ENCODE measurements at regions not wholly inside any gene's neighbourhood (a gene's known extent, or its start where the extent isn't known, plus 50 kb on each side); places are given as distances from the start of the nearest gene placed in this dataset.
"Not testable (repeated sequence)": the region's sequence is repeated elsewhere in the genome, so short reads cannot be mapped to it uniquely, and the experiment has no call there.

DNA sequence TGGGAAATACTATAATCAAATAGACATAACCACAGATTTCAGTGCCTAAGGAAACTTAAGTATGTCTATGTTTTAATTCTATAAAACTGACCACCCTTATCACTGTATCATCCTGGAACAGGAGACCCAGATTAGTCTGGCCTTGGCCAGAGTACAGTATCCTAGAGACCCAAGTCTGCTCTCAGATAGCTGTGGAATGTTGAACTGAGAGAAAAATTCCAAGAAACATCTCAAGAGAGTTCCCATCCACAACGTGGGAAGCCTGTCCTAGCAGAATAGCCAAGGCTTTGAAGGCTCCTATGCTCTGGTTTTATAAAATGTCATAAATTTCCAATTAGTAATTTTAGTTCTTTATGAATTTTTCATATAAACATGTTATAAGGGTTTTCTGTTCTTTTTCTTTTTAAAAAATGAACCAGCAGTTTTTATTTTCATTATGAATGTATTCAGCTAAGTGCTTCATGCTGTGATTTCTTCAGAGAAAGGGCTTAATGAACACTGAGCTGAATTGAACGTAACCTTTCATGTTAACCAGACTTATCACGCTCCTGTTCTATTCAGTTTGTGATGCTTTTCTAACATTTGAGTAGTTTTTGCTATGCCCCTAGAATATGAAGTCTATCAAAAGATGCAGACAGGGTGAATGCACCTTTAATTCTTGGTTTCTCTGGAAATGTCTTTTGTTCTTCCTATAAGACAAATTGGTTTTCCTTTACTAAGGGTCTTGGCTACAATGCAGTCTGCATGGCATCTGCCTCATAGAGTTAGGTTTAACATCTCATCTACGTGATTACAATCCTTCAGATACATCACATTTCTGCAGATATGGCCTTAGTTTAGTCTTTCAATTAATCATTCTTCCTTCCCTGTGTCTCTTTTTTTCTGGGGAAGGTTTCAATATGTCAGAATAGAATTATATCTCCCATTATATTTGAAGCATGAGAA is 230.8 kb downstream of the CYLC2 start:
- H3K4me1 ChIP-seq (ENCODE audit: control insufficient read depth, insufficient read depth, low read depth, low read length): no peaks in the 10 kb centered on the region
- no peak overlapping the region for H2BK120ac ChIP-seq (ENCODE audit: low read depth, low read length)
- H3K27me3 ChIP-seq (ENCODE audit: control insufficient read depth in 1 of 2, insufficient read depth in 1 of 2, low read length in 2 of 2): no peaks in the 10 kb centered on the region
- no peak overlapping the region for H2BK15ac ChIP-seq (ENCODE audit: low read depth, poor library complexity, severe bottlenecking)
- H3K79me1 ChIP-seq (replicated peaks; ENCODE audit: low read length, poor library complexity, severe bottlenecking): no peaks in the 10 kb centered on the region
- no peak overlapping the region for H2BK12ac ChIP-seq (ENCODE audit: low read length in 2 of 2)
- no peak overlapping the region for H2AK5ac ChIP-seq (ENCODE audit: low read length, severe bottlenecking)
- no peak overlapping the region for H4K8ac ChIP-seq (ENCODE audit: low read length)
- H3K18ac ChIP-seq (ENCODE audit: low read depth in 1 of 2, low read length in 2 of 2): no peak overlapping the region
- H3K36me3 ChIP-seq (ENCODE audit: control insufficient read depth in 1 of 2, insufficient read depth in 2 of 2, low read depth in 1 of 2, low read length in 2 of 2): no peaks in the 10 kb centered on the region
- H4K91ac ChIP-seq (ENCODE audit: low read length): no peak overlapping the region
- H3K9ac ChIP-seq (ENCODE audit: low read length): no peak overlapping the region
- H3K9me3 ChIP-seq (ENCODE audit: control insufficient read depth, low read length): peaks cover 6% of the 10 kb centered on the region
- H3K4ac ChIP-seq (ENCODE audit: low read depth in 1 of 2, low read length in 2 of 2): no peak overlapping the region
- no peak overlapping the region for H3K23ac ChIP-seq (ENCODE audit: low read length in 2 of 2)
- no peak overlapping the region for H2AFZ ChIP-seq (ENCODE audit: low read depth, low read length)
- no peak overlapping the region for H3K4me3 ChIP-seq (ENCODE audit: insufficient read depth in 1 of 2, low read depth in 1 of 2, low read length in 2 of 2)
- H3K4me2 ChIP-seq (ENCODE audit: low read length, poor library complexity, severe bottlenecking): no peak overlapping the region
- no peak for DNase-seq
- H2BK5ac ChIP-seq (ENCODE audit: low read depth, low read length, poor library complexity, severe bottlenecking): no peak overlapping the region
- 76% methylated on average over 3 of the region's 4 CpGs for WGBS
- H3K14ac ChIP-seq (ENCODE audit: low read length in 2 of 2): no peak overlapping the region
- no peak overlapping the region for H3K27ac ChIP-seq (ENCODE audit: low read length, poor library complexity, severe bottlenecking)

DNA sequence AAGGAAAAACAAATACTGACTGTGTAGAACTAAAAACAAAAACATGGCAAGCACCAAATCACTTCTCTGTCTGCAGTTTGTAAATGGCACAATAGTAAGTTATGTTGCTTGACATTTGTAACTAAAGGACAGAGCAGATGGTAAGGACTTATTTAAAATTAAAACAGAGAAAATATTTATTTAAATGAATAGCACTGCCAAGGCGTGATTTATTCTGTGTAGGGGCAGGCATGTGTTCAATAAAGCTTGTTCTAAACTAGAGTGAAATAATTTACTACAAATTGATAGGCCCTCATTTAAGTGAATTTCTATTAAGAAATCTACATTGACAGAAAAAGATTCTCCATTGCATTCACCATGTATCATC is 231.5 kb downstream of the CYLC2 start:
- H2BK120ac ChIP-seq (ENCODE audit: low read depth, low read length): no peak overlapping the region
- H3K4me1 ChIP-seq (ENCODE audit: control insufficient read depth, insufficient read depth, low read depth, low read length): no peaks in the 10 kb centered on the region
- no peak overlapping the region for H2AFZ ChIP-seq (ENCODE audit: low read depth, low read length)
- peaks cover 2% of the 10 kb centered on the region for H3K9me3 ChIP-seq (ENCODE audit: control insufficient read depth, low read length)
- no peak overlapping the region for H3K9ac ChIP-seq (ENCODE audit: low read length)
- H2AK5ac ChIP-seq (ENCODE audit: low read length, severe bottlenecking): no peak overlapping the region
- H4K8ac ChIP-seq (ENCODE audit: low read length): no peak overlapping the region
- H3K4me3 ChIP-seq (ENCODE audit: insufficient read depth in 1 of 2, low read depth in 1 of 2, low read length in 2 of 2): no peak overlapping the region
- no peak for DNase-seq
- H3K36me3 ChIP-seq (ENCODE audit: control insufficient read depth in 1 of 2, insufficient read depth in 2 of 2, low read depth in 1 of 2, low read length in 2 of 2): no peaks in the 10 kb centered on the region
- no peak overlapping the region for H4K91ac ChIP-seq (ENCODE audit: low read length)
- no peak overlapping the region for H3K18ac ChIP-seq (ENCODE audit: low read depth in 1 of 2, low read length in 2 of 2)
- H3K79me1 ChIP-seq (replicated peaks; ENCODE audit: low read length, poor library complexity, severe bottlenecking): no peaks in the 10 kb centered on the region
- no CpG with 5 or more reads among the region's 1 CpG for WGBS
- no peak overlapping the region for H2BK15ac ChIP-seq (ENCODE audit: low read depth, poor library complexity, severe bottlenecking)
- H2BK12ac ChIP-seq (ENCODE audit: low read length in 2 of 2): no peak overlapping the region
- no peak overlapping the region for H3K14ac ChIP-seq (ENCODE audit: low read length in 2 of 2)
- no peak overlapping the region for H2BK5ac ChIP-seq (ENCODE audit: low read depth, low read length, poor library complexity, severe bottlenecking)
- H3K4me2 ChIP-seq (ENCODE audit: low read length, poor library complexity, severe bottlenecking): no peak overlapping the region
- H3K23ac ChIP-seq (ENCODE audit: low read length in 2 of 2): no peak overlapping the region
- H3K27ac ChIP-seq (ENCODE audit: low read length, poor library complexity, severe bottlenecking): no peak overlapping the region
- no peak overlapping the region for H3K4ac ChIP-seq (ENCODE audit: low read depth in 1 of 2, low read length in 2 of 2)
- H3K27me3 ChIP-seq (ENCODE audit: control insufficient read depth in 1 of 2, insufficient read depth in 1 of 2, low read length in 2 of 2): no peaks in the 10 kb centered on the region

DNA sequence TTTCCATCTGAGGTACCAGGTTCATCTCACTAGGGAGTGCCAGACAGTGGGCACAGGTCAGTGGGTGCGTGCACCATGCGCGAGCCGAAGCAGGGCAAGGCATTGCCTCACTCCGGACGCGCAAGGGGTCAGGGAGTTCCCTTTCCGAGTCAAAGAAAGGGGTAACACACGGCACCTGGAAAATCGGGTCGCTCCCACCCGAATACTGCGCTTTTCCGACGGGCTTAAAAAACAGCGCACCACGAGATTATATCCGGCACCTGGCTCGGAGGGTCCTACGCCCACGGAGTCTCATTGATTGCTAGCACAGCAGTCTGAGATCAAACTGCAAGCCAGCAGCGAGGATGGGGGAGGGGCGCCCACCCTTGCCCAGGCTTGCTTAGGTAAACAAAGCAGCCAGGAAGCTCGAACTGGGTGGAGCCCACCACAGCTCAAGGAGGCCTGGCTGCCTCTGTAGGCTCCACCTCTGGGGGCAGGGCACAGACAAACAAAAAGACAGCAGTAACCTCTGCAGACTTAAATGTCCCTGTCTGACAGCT is 242.5 kb downstream of the CYLC2 start:
- H3K9me3 ChIP-seq (ENCODE audit: control insufficient read depth, low read length); H3K18ac ChIP-seq (ENCODE audit: low read depth in 1 of 2, low read length in 2 of 2); H3K36me3 ChIP-seq (ENCODE audit: control insufficient read depth in 1 of 2, insufficient read depth in 2 of 2, low read depth in 1 of 2, low read length in 2 of 2); H3K4me2 ChIP-seq (ENCODE audit: low read length, poor library complexity, severe bottlenecking); H4K91ac ChIP-seq (ENCODE audit: low read length); H3K9ac ChIP-seq (ENCODE audit: low read length); H3K79me1 ChIP-seq (replicated peaks; ENCODE audit: low read length, poor library complexity, severe bottlenecking); DNase-seq; H2AK5ac ChIP-seq (ENCODE audit: low read length, severe bottlenecking); H4K8ac ChIP-seq (ENCODE audit: low read length); H2BK15ac ChIP-seq (ENCODE audit: low read depth, poor library complexity, severe bottlenecking); H3K4ac ChIP-seq (ENCODE audit: low read depth in 1 of 2, low read length in 2 of 2); H3K4me1 ChIP-seq (ENCODE audit: control insufficient read depth, insufficient read depth, low read depth, low read length); H2BK5ac ChIP-seq (ENCODE audit: low read depth, low read length, poor library complexity, severe bottlenecking); H3K27ac ChIP-seq (ENCODE audit: low read length, poor library complexity, severe bottlenecking); H2BK120ac ChIP-seq (ENCODE audit: low read depth, low read length); H3K4me3 ChIP-seq (ENCODE audit: insufficient read depth in 1 of 2, low read depth in 1 of 2, low read length in 2 of 2); H3K27me3 ChIP-seq (ENCODE audit: control insufficient read depth in 1 of 2, insufficient read depth in 1 of 2, low read length in 2 of 2); H3K14ac ChIP-seq (ENCODE audit: low read length in 2 of 2); H3K23ac ChIP-seq (ENCODE audit: low read length in 2 of 2); H2AFZ ChIP-seq (ENCODE audit: low read depth, low read length); H2BK12ac ChIP-seq (ENCODE audit: low read length in 2 of 2): not testable (repeated sequence)
- 72% methylated on average over 21 of the region's 24 CpGs for WGBS

DNA sequence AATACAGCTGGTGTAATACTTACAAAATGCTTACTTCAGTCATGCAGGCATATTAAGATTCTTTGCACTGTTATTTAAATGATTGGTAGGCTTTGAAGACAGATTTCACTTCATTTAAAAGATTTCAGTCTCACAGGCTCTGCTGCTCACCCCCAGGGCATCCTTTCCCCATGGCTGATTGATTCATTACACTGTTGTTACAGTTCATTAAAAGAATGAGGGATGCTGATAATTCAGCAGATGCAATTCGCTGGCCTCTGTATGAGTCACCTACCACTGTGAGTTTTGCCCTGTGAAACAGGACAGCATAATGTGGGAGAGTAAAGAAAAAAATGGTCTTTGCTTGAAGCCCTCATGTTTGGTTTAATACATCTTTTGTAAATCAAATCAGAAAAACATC is 246.9 kb downstream of the CYLC2 start:
- WGBS: 17% methylated on average over 1 of the region's 1 CpG
- no peak overlapping the region for H2AK5ac ChIP-seq (ENCODE audit: low read length, severe bottlenecking)
- H3K27me3 ChIP-seq (ENCODE audit: control insufficient read depth in 1 of 2, insufficient read depth in 1 of 2, low read length in 2 of 2): no peaks in the 10 kb centered on the region
- no peaks in the 10 kb centered on the region for H3K9me3 ChIP-seq (ENCODE audit: control insufficient read depth, low read length)
- H2BK12ac ChIP-seq (ENCODE audit: low read length in 2 of 2): no peak overlapping the region
- H3K9ac ChIP-seq (ENCODE audit: low read length): no peak overlapping the region
- H2BK15ac ChIP-seq (ENCODE audit: low read depth, poor library complexity, severe bottlenecking): no peak overlapping the region
- no peak overlapping the region for H4K91ac ChIP-seq (ENCODE audit: low read length)
- H2BK120ac ChIP-seq (ENCODE audit: low read depth, low read length): no peak overlapping the region
- H3K4me3 ChIP-seq (ENCODE audit: insufficient read depth in 1 of 2, low read depth in 1 of 2, low read length in 2 of 2): no peak overlapping the region
- H2BK5ac ChIP-seq (ENCODE audit: low read depth, low read length, poor library complexity, severe bottlenecking): no peak overlapping the region
- no peak overlapping the region for H2AFZ ChIP-seq (ENCODE audit: low read depth, low read length)
- H3K14ac ChIP-seq (ENCODE audit: low read length in 2 of 2): no peak overlapping the region
- no peaks in the 10 kb centered on the region for H3K79me1 ChIP-seq (replicated peaks; ENCODE audit: low read length, poor library complexity, severe bottlenecking)
- H3K4me2 ChIP-seq (ENCODE audit: low read length, poor library complexity, severe bottlenecking): no peak overlapping the region
- no peak overlapping the region for H3K18ac ChIP-seq (ENCODE audit: low read depth in 1 of 2, low read length in 2 of 2)
- no peak overlapping the region for H4K8ac ChIP-seq (ENCODE audit: low read length)
- no peak overlapping the region for H3K23ac ChIP-seq (ENCODE audit: low read length in 2 of 2)
- H3K4me1 ChIP-seq (ENCODE audit: control insufficient read depth, insufficient read depth, low read depth, low read length): no peaks in the 10 kb centered on the region
- no peak overlapping the region for H3K4ac ChIP-seq (ENCODE audit: low read depth in 1 of 2, low read length in 2 of 2)
- H3K27ac ChIP-seq (ENCODE audit: low read length, poor library complexity, severe bottlenecking): no peak overlapping the region
- no peaks in the 10 kb centered on the region for H3K36me3 ChIP-seq (ENCODE audit: control insufficient read depth in 1 of 2, insufficient read depth in 2 of 2, low read depth in 1 of 2, low read length in 2 of 2)
- no peak for DNase-seq
